GM12878 (cell line): ENCODE measurements at regions not wholly inside any gene's neighbourhood (a gene's known extent, or its start where the extent isn't known, plus 50 kb on each side); places are given as distances from the start of the nearest gene placed in this dataset.

Experiments used
- ATAC-seq: fragments of 200-7000 bp; cut with Tn5 transposase; 3 replicates; pipeline ENCODE4 v1.9.1; 2020; ENCODE audit warnings: mild to moderate bottlenecking, moderate library complexity
- BruUV-seq: library from RNA; stranded (reverse); fragments of 400-500 nt; replicated peaks from 2 replicates; lab custom pipeline; 2021; lab: Mats Ljungman, UMichigan
- CTCF ChIA-PET: fragments of 300-600 bp; sonication (Branson Sonifier 250); formaldehyde crosslinking; extraction: SDS; loops from one replicate; lab custom pipeline; 2021; ENCODE audit warnings: inconsistent platforms; lab: Yijun Ruan, JAX
- POLR2A ChIA-PET: fragments of 350-600 bp; formaldehyde crosslinking; extraction: SDS; loops from one replicate; lab custom pipeline; 2021; ENCODE audit warnings: inconsistent platforms; lab: Charles Lee
- RAD21 ChIA-PET: fragments of 300-600 bp; sonication (Branson Sonifier 250); formaldehyde crosslinking; loops from one replicate; lab custom pipeline; 2023; ENCODE audit warnings: antibody characterized with exemption; ENCODE audit not compliant: unreplicated experiment; lab: Charles Lee
- SMC1A ChIA-PET: fragments of 300-600 bp; sonication (Branson Sonifier 250); formaldehyde crosslinking; loops from one replicate; lab custom pipeline; 2023; ENCODE audit not compliant: unreplicated experiment, uncharacterized antibody; lab: Charles Lee
- DNase-seq: peaks from one replicate; pipeline ENCODE4 v3.0.0-alpha.2; 2011; ENCODE audit warnings: low read depth, low spot score
- FAIRE-seq: peaks from 3 replicates; lab custom pipeline; 2011; peaks lifted over from hg19 to GRCh38; lab: Jason Lieb, UNC
- H2AFZ ChIP-seq: 2 replicates; pipeline ENCODE4 v1.6.0; 2011; ENCODE audit warnings: low read depth, low read length, control low read depth; ENCODE audit not compliant: control insufficient read depth
- H3K27ac ChIP-seq: 2 replicates; pipeline ENCODE4 v1.5.1; 2011; ENCODE audit warnings: control low read depth; ENCODE audit not compliant: control insufficient read depth, insufficient read depth
- H3K27me3 ChIP-seq, 2 experiments: replicated peaks in 1 of 2; 2 replicates each; pipeline versions ENCODE4 v1.6.0 to v1.6.1; 2011; ENCODE audit warnings: low read length in 1 of 2; ENCODE audit not compliant: control insufficient read depth in 2 of 2, insufficient read depth in 2 of 2
- H3K36me3 ChIP-seq, 2 experiments: 2 replicates each; pipeline ENCODE4 v1.5.1; 2011; ENCODE audit warnings: low read length in 1 of 2; ENCODE audit not compliant: control insufficient read depth in 2 of 2, insufficient read depth in 2 of 2
- H3K4me1 ChIP-seq: 2 replicates; pipeline ENCODE4 v1.6.1; 2011; ENCODE audit warnings: mild to moderate bottlenecking, low read length, moderate library complexity, mixed read lengths; ENCODE audit not compliant: control insufficient read depth, insufficient read depth
- H3K4me2 ChIP-seq: 2 replicates; pipeline ENCODE4 v1.6.0; 2011; ENCODE audit warnings: control low read depth; ENCODE audit not compliant: control insufficient read depth, insufficient read depth
- H3K4me3 ChIP-seq: fragments of 200-600 bp; sonication (generic); 2 replicates; pipeline ENCODE4 v1.5.1; 2016
- H3K79me2 ChIP-seq: 2 replicates; pipeline ENCODE4 v1.6.0; 2011; ENCODE audit warnings: low read length; ENCODE audit not compliant: control insufficient read depth, insufficient read depth
- H3K9ac ChIP-seq: 2 replicates; pipeline ENCODE4 v1.8.0; 2011; ENCODE audit warnings: low read length, control low read depth, mixed read lengths; ENCODE audit not compliant: control insufficient read depth, insufficient read depth
- H3K9me3 ChIP-seq: replicated peaks from 3 replicates; pipeline ENCODE4 v1.5.1; 2011; ENCODE audit warnings: mild to moderate bottlenecking, low read length; ENCODE audit not compliant: control insufficient read depth, insufficient read depth
- H4K20me1 ChIP-seq: 2 replicates; pipeline ENCODE4 v1.6.0; 2011; ENCODE audit not compliant: control insufficient read depth, insufficient read depth
- BACH1 ChIP-seq: fragments of 450-650 bp; IDR thresholded peaks from 2 replicates; pipeline ENCODE4 v1.6.1; 2017; ENCODE audit warnings: mild to moderate bottlenecking, borderline replicate concordance
- BCL3 ChIP-seq: IDR thresholded peaks from 2 replicates; pipeline ENCODE4 v1.6.1; 2011; ENCODE audit warnings: borderline replicate concordance, low read depth, mild to moderate bottlenecking, moderate library complexity, low read length; ENCODE audit not compliant: insufficient read depth, poor library complexity, severe bottlenecking
- BRCA1 ChIP-seq: IDR thresholded peaks from 2 replicates; pipeline ENCODE4 v1.6.1; 2011; ENCODE audit warnings: low read depth, low read length, improper control_type of control experiment
- CEBPZ ChIP-seq: fragments of 150-350 bp; IDR thresholded peaks from 2 replicates; pipeline ENCODE4 v1.6.1; 2016; ENCODE audit warnings: low read depth, low read length
- CUX1 ChIP-seq: IDR thresholded peaks from 2 replicates; pipeline ENCODE4 v1.6.1; 2012; ENCODE audit warnings: improper control_type of control experiment, low read depth, low read length; ENCODE audit not compliant: insufficient replicate concordance
- ELK1 ChIP-seq: IDR thresholded peaks from 2 replicates; pipeline ENCODE4 v1.6.1; 2012; ENCODE audit warnings: low read depth, low read length, improper control_type of control experiment
- FOXK2 ChIP-seq: fragments of 450-650 bp; IDR thresholded peaks from 2 replicates; pipeline ENCODE4 v1.6.1; 2017; ENCODE audit warnings: mild to moderate bottlenecking, moderate library complexity
- HSF1 ChIP-seq: fragments of 150-350 bp; IDR thresholded peaks from 2 replicates; pipeline ENCODE4 v1.6.1; 2014; ENCODE audit warnings: mild to moderate bottlenecking, low read depth, low read length
- SMARCA5 ChIP-seq: fragments of 450-650 bp; IDR thresholded peaks from 2 replicates; pipeline ENCODE4 v1.6.1; 2017; ENCODE audit warnings: mild to moderate bottlenecking
- TCF7 ChIP-seq: IDR thresholded peaks from 2 replicates; pipeline ENCODE4 v1.6.1; 2014; ENCODE audit warnings: antibody characterized with exemption, borderline replicate concordance
- ZBED1 ChIP-seq: IDR thresholded peaks from 2 replicates; pipeline ENCODE4 v1.6.1; 2016; ENCODE audit warnings: borderline replicate concordance
- ZNF24 ChIP-seq: fragments of 450-650 bp; IDR thresholded peaks from 2 replicates; pipeline ENCODE4 v1.6.1; 2017; ENCODE audit warnings: antibody characterized with exemption, mild to moderate bottlenecking
- WGBS: methylation state at CpG from one replicate; pipeline ENCODE4 v1.1.6; 2016; ENCODE audit warnings: low lambda C conversion rate; ENCODE audit not compliant: insufficient replicate concordance, insufficient coverage; ENCODE audit errors: missing lambda C conversion rate; 5-methylcytosine and 5-hydroxymethylcytosine counted together
- in situ Hi-C: fragments of 300-500 bp; cut with MboI; formaldehyde crosslinking; loops from 9 replicates; pipeline ENCODE4 v1.14.3; 2018; ENCODE audit warnings: mixed read lengths
- intact Hi-C: fragments of 100-400 bp; cut with micrococcal nuclease; formaldehyde crosslinking; loops from one replicate; pipeline ENCODE4 v1.14.2; 2022; ENCODE audit not compliant: unreplicated experiment

- Histone ChIP-seq H3K9me3 (no peaks in the 10 kb centered on the region), H3K4me1 (no peaks in the 10 kb centered on the region), H3K36me3 (no peaks in the 10 kb centered on the region), H4K20me1 (no peaks in the 10 kb centered on the region), H3K9ac (no peak overlapping the region), H3K27ac (no peak overlapping the region), H3K79me2 (no peaks in the 10 kb centered on the region), H3K4me3 (no peak overlapping the region), H3K4me2 (no peak overlapping the region), H2AFZ (no peak overlapping the region), H3K27me3 (no peaks in the 10 kb centered on the region)
- SMC1A ChIA-PET: no interaction called here
- no peak for ATAC-seq
- 21% methylated on average over 2 of the region's 2 CpGs for WGBS
- no TSS peak for BruUV-seq
- in situ Hi-C loops: no loop called here
- intact Hi-C loops: no loop called here
- RAD21 ChIA-PET: no interaction called here
- no peak for FAIRE-seq
- no peak for DNase-seq
- CTCF ChIA-PET: no interaction called here
- POLR2A ChIA-PET: no interaction called here
- TF ChIP-seq CEBPZ: no peak
- no peak for TF ChIP-seq FOXK2
- TF ChIP-seq CUX1: no peak
- no peak for TF ChIP-seq SMARCA5
- no peak for TF ChIP-seq BCL3
- no peak for TF ChIP-seq ELK1
- TF ChIP-seq HSF1: no peak
- no peak for TF ChIP-seq BRCA1
- no peak for TF ChIP-seq BACH1
- TF ChIP-seq TCF7: no peak
- no peak for TF ChIP-seq ZNF24
- TF ChIP-seq ZBED1: no peak
These were observed 1209.9 kb downstream of the NSUN3 start for GRCh38 chr3:95272781-95273180.
